ENCODE measurements at regions not wholly inside any gene's neighbourhood (a gene's known extent, or its start where the extent isn't known, plus 50 kb on each side); places are given as distances from the start of the nearest gene placed in this dataset.

- TF ChIP-seq CTCF (conservative IDR thresholded peaks at IDR 0.05 in 1 of 2, IDR thresholded peaks at IDR 0.05 in 1 of 2; ENCODE audit: low read depth in 1 of 2, low read length in 2 of 2) (no peak), EZH2 (IDR thresholded peaks at IDR 0.05; ENCODE audit: low read length, missing control alignments) (no peak)
Observed at GRCh38 chr12:96120359-96121100, 73.6 kb upstream of the ELK3 start.
